ENCODE measurements at regions not wholly inside any gene's neighbourhood (a gene's known extent, or its start where the extent isn't known, plus 50 kb on each side); places are given as distances from the start of the nearest gene placed in this dataset.

DNA sequence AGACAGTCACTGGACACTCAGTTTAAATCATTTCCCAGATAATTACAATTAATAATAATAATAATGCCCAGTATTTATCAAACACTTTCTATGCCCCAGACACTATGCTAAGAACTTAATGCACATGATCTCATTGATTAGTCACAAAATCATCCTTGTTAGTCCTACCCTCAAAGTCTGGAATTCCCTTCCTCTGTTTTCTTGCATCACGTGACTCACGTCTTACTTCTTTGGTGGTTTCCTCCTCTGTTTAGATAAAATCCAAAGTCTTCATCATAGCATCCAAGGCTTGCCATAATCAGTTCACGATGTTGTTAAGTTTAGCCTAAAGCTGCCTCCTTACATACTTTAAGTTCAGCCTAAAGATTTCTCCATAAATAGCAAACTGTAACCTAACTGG, 471.9 kb downstream of the PMP22 start:
- ChIA-PET CTCF (no interaction called here), POLR2A (no interaction called here)
- no peaks in the 10 kb centered on the region for H3K27me3 ChIP-seq (ENCODE audit: control insufficient read depth, insufficient read depth, low read length)
- H3K9me3 ChIP-seq (ENCODE audit: control insufficient read depth, insufficient read depth, low read length), result no peaks in the 10 kb centered on the region
- DNase-seq (ENCODE audit: low read depth, low spot score), result peak; percentile 67
- H3K27ac ChIP-seq (ENCODE audit: low read depth, low read length), result no peak overlapping the region
- H3K4me3 ChIP-seq (ENCODE audit: low read depth, low read length), result no peak overlapping the region
- TF ChIP-seq, protein P1, sequence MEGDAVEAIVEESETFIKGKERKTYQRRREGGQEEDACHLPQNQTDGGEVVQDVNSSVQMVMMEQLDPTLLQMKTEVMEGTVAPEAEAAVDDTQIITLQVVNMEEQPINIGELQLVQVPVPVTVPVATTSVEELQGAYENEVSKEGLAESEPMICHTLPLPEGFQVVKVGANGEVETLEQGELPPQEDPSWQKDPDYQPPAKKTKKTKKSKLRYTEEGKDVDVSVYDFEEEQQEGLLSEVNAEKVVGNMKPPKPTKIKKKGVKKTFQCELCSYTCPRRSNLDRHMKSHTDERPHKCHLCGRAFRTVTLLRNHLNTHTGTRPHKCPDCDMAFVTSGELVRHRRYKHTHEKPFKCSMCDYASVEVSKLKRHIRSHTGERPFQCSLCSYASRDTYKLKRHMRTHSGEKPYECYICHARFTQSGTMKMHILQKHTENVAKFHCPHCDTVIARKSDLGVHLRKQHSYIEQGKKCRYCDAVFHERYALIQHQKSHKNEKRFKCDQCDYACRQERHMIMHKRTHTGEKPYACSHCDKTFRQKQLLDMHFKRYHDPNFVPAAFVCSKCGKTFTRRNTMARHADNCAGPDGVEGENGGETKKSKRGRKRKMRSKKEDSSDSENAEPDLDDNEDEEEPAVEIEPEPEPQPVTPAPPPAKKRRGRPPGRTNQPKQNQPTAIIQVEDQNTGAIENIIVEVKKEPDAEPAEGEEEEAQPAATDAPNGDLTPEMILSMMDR (IDR thresholded peaks at IDR 0.05; ENCODE audit: low read depth, low read length), result no peak

DNA sequence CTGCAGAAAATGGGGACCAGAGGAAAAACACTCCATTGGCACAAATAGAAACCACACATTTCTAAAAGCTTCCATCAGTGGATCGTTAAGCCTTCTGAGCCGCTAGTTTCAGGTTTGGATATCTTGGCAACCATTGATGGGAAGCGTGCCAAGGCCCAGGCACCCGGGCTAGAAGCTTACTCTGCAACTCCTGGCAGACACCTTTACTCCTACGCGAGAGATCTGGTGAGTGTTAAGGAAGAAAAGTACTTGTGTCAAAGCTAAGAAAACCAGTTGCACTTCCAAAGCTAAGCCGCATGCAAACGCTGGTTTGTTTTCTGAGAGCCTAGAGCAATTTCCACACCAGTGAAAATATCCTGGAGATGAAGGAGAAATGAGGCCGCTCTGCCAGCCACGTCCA, 472.4 kb downstream of the PMP22 start:
- Histone ChIP-seq H3K9me3 (ENCODE audit: control insufficient read depth, insufficient read depth, low read length) (no peaks in the 10 kb centered on the region), H3K4me3 (ENCODE audit: low read depth, low read length) (no peak overlapping the region), H3K27ac (ENCODE audit: low read depth, low read length) (no peak overlapping the region), H3K27me3 (ENCODE audit: control insufficient read depth, insufficient read depth, low read length) (no peaks in the 10 kb centered on the region)
- no peak for DNase-seq (ENCODE audit: low read depth, low spot score)
- TF ChIP-seq, protein P1 (IDR thresholded peaks at IDR 0.05; ENCODE audit: low read depth, low read length), result no peak
- ChIA-PET CTCF (no interaction called here), POLR2A (no interaction called here)

DNA sequence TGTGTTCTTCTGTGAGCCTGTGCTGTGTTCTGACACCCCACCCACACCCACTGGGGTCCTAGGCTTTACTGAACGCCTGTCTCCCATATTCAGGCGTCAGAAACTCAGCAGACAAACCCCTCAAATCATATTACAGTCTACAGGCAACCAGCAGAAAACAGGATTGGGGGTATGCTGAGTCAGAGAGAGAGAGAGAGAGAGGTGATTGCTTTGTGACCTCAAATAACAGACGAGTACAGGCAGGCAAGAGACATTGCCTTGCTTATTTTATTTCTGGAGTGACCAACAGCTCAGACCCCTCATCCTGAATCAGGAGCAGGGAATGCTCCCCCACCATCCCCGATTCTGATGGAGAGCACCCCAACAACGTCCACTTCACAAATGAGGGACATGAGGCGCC, 473.9 kb downstream of the PMP22 start:
- Histone ChIP-seq H3K4me3 (ENCODE audit: low read depth, low read length) (no peak overlapping the region), H3K27ac (ENCODE audit: low read depth, low read length) (no peak overlapping the region), H3K9me3 (ENCODE audit: control insufficient read depth, insufficient read depth, low read length) (no peaks in the 10 kb centered on the region), H3K27me3 (ENCODE audit: control insufficient read depth, insufficient read depth, low read length) (no peaks in the 10 kb centered on the region)
- CTCF ChIA-PET, result no interaction called here
- POLR2A ChIA-PET, result no interaction called here
- TF ChIP-seq, protein P1 (IDR thresholded peaks at IDR 0.05; ENCODE audit: low read depth, low read length), result no peak
- DNase-seq (ENCODE audit: low read depth, low spot score), result no peak

DNA sequence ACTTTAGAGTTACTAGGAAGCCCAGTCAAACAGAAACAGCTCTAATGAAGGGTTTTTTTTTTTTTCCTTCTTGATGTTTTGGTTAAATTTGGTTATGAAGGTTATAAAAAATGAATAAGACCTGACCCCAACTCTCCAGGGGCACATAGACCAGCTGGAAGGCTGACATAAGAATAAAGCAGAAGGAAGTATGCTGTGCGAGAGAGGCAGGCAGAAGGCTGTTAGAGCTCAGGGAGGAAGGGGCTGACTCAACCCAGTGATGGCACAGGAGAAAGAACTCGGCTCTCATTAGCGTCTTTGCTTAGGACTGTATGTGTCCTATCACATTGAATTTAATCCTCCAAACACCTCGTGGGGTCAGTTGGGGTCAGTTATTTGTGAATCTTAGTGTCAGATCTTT, 474.6 kb downstream of the PMP22 start:
- DNase-seq (ENCODE audit: low read depth, low spot score), result peak; percentile 15
- Histone ChIP-seq H3K27ac (ENCODE audit: low read depth, low read length) (no peak overlapping the region), H3K9me3 (ENCODE audit: control insufficient read depth, insufficient read depth, low read length) (no peaks in the 10 kb centered on the region), H3K27me3 (ENCODE audit: control insufficient read depth, insufficient read depth, low read length) (no peaks in the 10 kb centered on the region), H3K4me3 (ENCODE audit: low read depth, low read length) (no peak overlapping the region)
- POLR2A ChIA-PET, result interaction anchor here (0.6 to 1.2 kb wide), 4 partner anchors 70 to 495 kb away, joined by 3 to 9 read pairs (median 4); partner anchors contain the start of gene HS3ST3B1
- CTCF ChIA-PET, result no interaction called here
- TF ChIP-seq, protein P1 (IDR thresholded peaks at IDR 0.05; ENCODE audit: low read depth, low read length), result no peak

DNA sequence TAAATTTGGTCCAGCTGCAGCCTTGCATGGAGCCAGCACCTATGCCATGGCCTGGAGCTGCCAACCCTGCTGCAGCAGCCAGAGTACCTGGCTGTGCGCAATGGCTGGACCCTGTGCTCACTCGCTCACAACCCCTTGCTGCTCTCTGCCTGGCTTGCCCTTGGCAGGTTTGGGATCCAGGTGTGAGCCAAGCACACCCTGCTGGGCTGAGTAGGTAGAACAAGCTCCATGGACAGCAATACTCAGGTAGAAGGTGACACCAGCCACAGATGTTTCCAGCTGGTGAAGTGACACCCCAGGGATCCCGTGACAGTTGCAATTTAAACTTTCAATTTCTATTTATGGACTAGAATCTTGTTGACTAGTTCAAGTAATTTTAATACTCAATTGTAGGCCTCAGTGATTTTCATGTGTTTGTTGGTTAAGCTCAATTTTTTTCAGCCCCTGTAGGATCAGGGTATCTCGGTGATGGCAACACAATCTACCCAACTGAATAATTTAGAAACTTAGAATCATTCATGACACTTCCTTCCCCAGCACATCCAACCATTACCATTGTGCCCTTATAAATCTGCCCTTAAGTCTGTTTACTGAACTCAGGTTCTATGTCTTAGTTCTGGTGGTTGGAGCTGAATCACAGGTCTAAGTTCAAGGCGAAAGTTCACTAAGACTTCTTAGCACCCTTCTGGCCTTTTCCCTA, 480.0 kb downstream of the PMP22 start:
- no peak overlapping the region for H3K4me3 ChIP-seq (ENCODE audit: low read depth, low read length)
- no peaks in the 10 kb centered on the region for H3K27me3 ChIP-seq (ENCODE audit: control insufficient read depth, insufficient read depth, low read length)
- H3K27ac ChIP-seq (ENCODE audit: low read depth, low read length), result no peak overlapping the region
- DNase-seq (ENCODE audit: low read depth, low spot score), result no peak
- TF ChIP-seq, protein P1 (IDR thresholded peaks at IDR 0.05; ENCODE audit: low read depth, low read length), result no peak
- POLR2A ChIA-PET, result no interaction called here
- CTCF ChIA-PET, result no interaction called here
- peaks cover 8% of the 10 kb centered on the region; the same call in 1 of the 2 replicates for H3K9me3 ChIP-seq (ENCODE audit: control insufficient read depth, insufficient read depth, low read length)
